Adipocyte (in vitro differentiated cells): ENCODE measurements at regions not wholly inside any gene's neighbourhood (a gene's known extent, or its start where the extent isn't known, plus 50 kb on each side); places are given as distances from the start of the nearest gene placed in this dataset.

Experiments used
- DNase-seq: peaks from one replicate; pipeline ENCODE4 v3.0.0-alpha.2; 2015; ENCODE audit warnings: low read depth
- H3K27me3 ChIP-seq: replicated peaks from 2 replicates; pipeline ENCODE4 v1.7.0; 2013; ENCODE audit warnings: mild to moderate bottlenecking, low read length, moderate library complexity; ENCODE audit not compliant: control insufficient read depth, insufficient read depth
- H3K36me3 ChIP-seq: 2 replicates; pipeline ENCODE4 v1.7.0; 2013; ENCODE audit warnings: low read length, mild to moderate bottlenecking, moderate library complexity; ENCODE audit not compliant: control insufficient read depth, insufficient read depth, severe bottlenecking
- H3K4me1 ChIP-seq: 2 replicates; pipeline ENCODE4 v1.7.0; 2013; ENCODE audit warnings: mild to moderate bottlenecking, low read length, moderate library complexity; ENCODE audit not compliant: control insufficient read depth, insufficient read depth
- H3K4me3 ChIP-seq: 2 replicates; pipeline ENCODE4 v1.7.0; 2013; ENCODE audit warnings: mild to moderate bottlenecking, low read length, moderate library complexity
- H3K9ac ChIP-seq: 2 replicates; pipeline ENCODE4 v1.7.0; 2013; ENCODE audit warnings: mild to moderate bottlenecking, low read length, moderate library complexity
- H3K9me3 ChIP-seq: 2 replicates; pipeline ENCODE4 v1.7.0; 2013; ENCODE audit warnings: mild to moderate bottlenecking, low read length, moderate library complexity; ENCODE audit not compliant: control insufficient read depth

GRCh38 chr10:52442576-52442975, 128.5 kb downstream of the DKK1 start:
- Histone ChIP-seq H3K27me3 (no peaks in the 10 kb centered on the region), H3K4me1 (peaks cover 49% of the 10 kb centered on the region), H3K36me3 (no peaks in the 10 kb centered on the region), H3K9ac (peak overlapping the region; percentile 79), H3K9me3 (no peaks in the 10 kb centered on the region), H3K4me3 (peak overlapping the region; percentile 14)
- peak; percentile 17 for DNase-seq

DNA sequence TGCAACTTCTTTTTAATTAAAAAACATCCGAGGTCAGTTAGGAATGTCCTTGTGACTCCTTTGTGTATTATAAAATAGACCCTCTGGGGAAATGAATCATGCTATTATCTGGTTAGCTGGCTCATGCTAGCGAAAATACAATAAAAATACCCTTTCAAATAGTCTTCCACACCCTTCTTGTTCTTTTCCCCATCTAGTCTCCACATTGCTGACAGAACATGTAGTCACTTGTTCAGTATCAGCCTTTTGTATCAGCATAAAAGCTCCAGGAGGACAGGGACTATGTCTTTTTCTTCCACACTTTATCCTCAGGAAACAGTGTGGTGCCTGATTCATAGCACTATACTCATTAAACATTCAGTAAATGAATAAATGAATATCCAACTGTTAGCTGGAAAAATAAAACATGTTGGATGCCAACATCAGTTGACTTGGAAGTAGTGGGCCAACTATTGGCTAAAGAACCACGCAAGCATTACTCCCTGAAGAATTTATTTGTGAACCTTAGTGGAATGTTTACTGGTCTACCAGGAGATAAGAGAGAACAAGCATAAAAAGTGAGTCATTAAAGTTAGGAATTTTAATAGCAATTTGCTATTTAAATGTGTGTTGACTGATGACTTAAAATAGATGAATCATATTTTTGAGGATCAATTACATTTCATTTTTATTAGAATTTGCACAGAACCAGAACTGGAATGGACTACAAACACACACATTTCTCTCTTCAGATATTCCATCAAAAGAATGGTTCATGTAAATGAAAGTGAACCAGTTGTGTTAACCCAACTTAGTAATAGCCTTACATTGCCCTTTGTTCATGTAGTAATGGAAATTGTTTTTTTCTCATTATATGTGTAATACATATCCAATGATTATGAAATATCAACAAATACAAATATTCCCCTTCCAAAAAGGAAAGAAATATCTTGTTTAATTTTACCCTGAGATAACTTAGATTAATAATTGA, 129.6 kb downstream of the DKK1 start:
- Histone ChIP-seq H3K36me3 (no peaks in the 10 kb centered on the region), H3K27me3 (no peaks in the 10 kb centered on the region), H3K9me3 (no peaks in the 10 kb centered on the region), H3K4me3 (peak overlapping the region; percentile 14), H3K9ac (peak overlapping the region; percentile 79), H3K4me1 (peaks cover 57% of the 10 kb centered on the region)
- DNase-seq = peak; percentile 74

DNA sequence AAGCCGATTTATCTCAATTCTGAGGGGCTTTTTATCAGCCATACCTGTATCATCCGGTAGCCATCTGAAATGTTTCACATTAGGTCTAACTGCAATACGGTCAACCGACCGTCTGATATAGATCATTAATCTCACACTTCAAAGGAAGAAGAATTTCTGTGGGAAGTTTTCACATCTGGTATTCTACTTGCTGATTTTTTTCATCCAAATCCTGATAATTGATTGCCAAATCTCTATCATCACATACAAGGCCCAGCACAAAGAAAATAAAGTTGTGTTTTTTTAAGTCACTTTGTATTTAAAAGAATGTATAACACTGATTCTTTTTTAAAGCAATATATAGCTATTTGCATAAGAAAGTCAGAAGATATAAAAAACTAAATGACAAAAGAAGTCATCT, 132.3 kb downstream of the DKK1 start:
- no peak for DNase-seq
- Histone ChIP-seq H3K27me3 (no peaks in the 10 kb centered on the region), H3K9me3 (no peaks in the 10 kb centered on the region), H3K36me3 (no peaks in the 10 kb centered on the region), H3K4me1 (peaks cover 82% of the 10 kb centered on the region), H3K9ac (peak overlapping the region; percentile 1), H3K4me3 (no peak overlapping the region)

DNA sequence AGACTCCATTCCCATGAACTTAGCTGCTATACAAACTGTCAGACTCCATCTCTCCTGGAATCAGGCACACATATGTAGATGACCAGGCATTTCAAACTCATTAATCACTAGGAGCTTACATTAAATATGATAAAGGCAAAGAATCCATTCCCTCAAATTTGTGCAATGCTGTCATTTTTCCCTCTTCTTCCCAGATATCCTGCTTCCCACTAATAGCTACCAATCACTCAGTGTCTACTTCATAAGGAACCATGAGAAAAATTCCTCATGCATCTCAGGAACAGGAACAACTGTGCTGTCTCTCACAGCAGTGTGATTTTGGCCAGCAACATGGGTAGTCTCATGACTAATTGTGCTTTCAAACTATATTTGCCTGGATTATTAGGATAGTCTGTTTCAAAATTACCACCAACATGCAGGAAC, 133.9 kb downstream of the DKK1 start:
- Histone ChIP-seq H3K9me3 (no peaks in the 10 kb centered on the region), H3K4me3 (no peak overlapping the region), H3K4me1 (peaks cover 87% of the 10 kb centered on the region), H3K9ac (no peak overlapping the region), H3K27me3 (no peaks in the 10 kb centered on the region), H3K36me3 (no peaks in the 10 kb centered on the region)
- DNase-seq = peak; percentile 7

GRCh38 chr10:52450762-52451291, 136.7 kb downstream of the DKK1 start:
- H3K9ac ChIP-seq = peak overlapping the region; percentile 47
- H3K9me3 ChIP-seq = no peaks in the 10 kb centered on the region
- H3K4me3 ChIP-seq = peak overlapping the region; percentile 4
- H3K4me1 ChIP-seq = peaks cover 71% of the 10 kb centered on the region
- no peaks in the 10 kb centered on the region for H3K36me3 ChIP-seq
- no peaks in the 10 kb centered on the region for H3K27me3 ChIP-seq
- DNase-seq = no peak

GRCh38 chr10:52451817-52452216, 137.7 kb downstream of the DKK1 start:
- Histone ChIP-seq H3K9ac (peak overlapping the region; percentile 47), H3K4me1 (peaks cover 62% of the 10 kb centered on the region), H3K27me3 (no peaks in the 10 kb centered on the region), H3K9me3 (no peaks in the 10 kb centered on the region), H3K36me3 (no peaks in the 10 kb centered on the region), H3K4me3 (peak overlapping the region; percentile 4)
- DNase-seq = peak; percentile 89

- H3K4me1 ChIP-seq = peaks cover 57% of the 10 kb centered on the region
- no peak for DNase-seq
- H3K4me3 ChIP-seq = no peak overlapping the region
- no peaks in the 10 kb centered on the region for H3K9me3 ChIP-seq
- H3K27me3 ChIP-seq = no peaks in the 10 kb centered on the region
- H3K36me3 ChIP-seq = no peaks in the 10 kb centered on the region
- peak overlapping the region; percentile 47 for H3K9ac ChIP-seq
These were observed 138.8 kb downstream of the DKK1 start for GRCh38 chr10:52452600-52453493.

DNA sequence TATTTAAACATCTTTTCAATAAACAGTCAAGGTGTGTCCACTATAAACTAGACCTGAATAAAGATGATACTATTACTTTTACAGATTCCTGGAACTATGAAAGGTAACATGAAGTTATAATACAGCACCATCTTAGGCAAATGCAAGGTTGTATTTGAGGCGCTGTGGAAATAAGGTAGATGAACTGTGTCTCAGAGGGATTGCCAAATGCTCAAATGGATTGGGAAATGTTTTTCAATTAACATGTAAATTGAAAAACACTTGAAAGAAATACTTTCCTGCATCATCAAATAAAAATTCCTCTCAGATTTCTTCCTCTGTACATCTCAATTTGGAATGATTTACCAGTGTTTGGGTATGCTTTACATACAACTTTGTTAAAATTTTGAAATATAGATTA, 139.4 kb downstream of the DKK1 start:
- DNase-seq = peak; percentile 43
- Histone ChIP-seq H3K36me3 (no peaks in the 10 kb centered on the region), H3K4me3 (no peak overlapping the region), H3K9ac (no peak overlapping the region), H3K27me3 (no peaks in the 10 kb centered on the region), H3K4me1 (peaks cover 50% of the 10 kb centered on the region), H3K9me3 (no peaks in the 10 kb centered on the region)

GRCh38 chr10:52454491-52454890, 140.4 kb downstream of the DKK1 start:
- DNase-seq = no peak
- H3K27me3 ChIP-seq = no peaks in the 10 kb centered on the region
- H3K36me3 ChIP-seq = no peaks in the 10 kb centered on the region
- no peak overlapping the region for H3K9ac ChIP-seq
- H3K9me3 ChIP-seq = no peaks in the 10 kb centered on the region
- H3K4me1 ChIP-seq = peaks cover 40% of the 10 kb centered on the region
- no peak overlapping the region for H3K4me3 ChIP-seq

GRCh38 chr10:52455098-52455497, 141.0 kb downstream of the DKK1 start:
- Histone ChIP-seq H3K4me1 (peaks cover 35% of the 10 kb centered on the region), H3K36me3 (no peaks in the 10 kb centered on the region), H3K9ac (no peak overlapping the region), H3K4me3 (no peak overlapping the region), H3K9me3 (no peaks in the 10 kb centered on the region), H3K27me3 (no peaks in the 10 kb centered on the region)
- DNase-seq = no peak

GRCh38 chr10:52459097-52459496, 145.0 kb downstream of the DKK1 start:
- no peaks in the 10 kb centered on the region for H3K9me3 ChIP-seq
- no peak overlapping the region for H3K4me3 ChIP-seq
- peak; percentile 53 for DNase-seq
- H3K9ac ChIP-seq = no peak overlapping the region
- peaks cover 24% of the 10 kb centered on the region for H3K4me1 ChIP-seq
- H3K27me3 ChIP-seq = no peaks in the 10 kb centered on the region
- H3K36me3 ChIP-seq = no peaks in the 10 kb centered on the region
